ENCODE measurements at regions not wholly inside any gene's neighbourhood (a gene's known extent, or its start where the extent isn't known, plus 50 kb on each side); places are given as distances from the start of the nearest gene placed in this dataset.

- no peak overlapping the region for H3K4me3 ChIP-seq (ENCODE audit: low read depth, low read length)
- ATAC-seq (ENCODE audit: low read depth in 2 of 2) (no peak), DNase-seq (no peak)
- Mint-ChIP-seq H3K27me3 (no peaks in the 10 kb centered on the region), H3K9me3 (peaks cover 0 to 3% (median 0%) of the 10 kb centered on the region in 7 donors), H3K36me3 (no peaks in the 10 kb centered on the region), H3K4me3 (no peak overlapping the region), H3K27ac (no peak overlapping the region), H3K4me1 (no peaks in the 10 kb centered on the region)
- no peaks in the 10 kb centered on the region for H3K9me3 ChIP-seq (ENCODE audit: control insufficient read depth in 2 of 2, low read length in 2 of 2)
- H3K36me3 ChIP-seq (ENCODE audit: control insufficient read depth, insufficient read depth, low read length): no peaks in the 10 kb centered on the region
- no peak overlapping the region for H3K27ac ChIP-seq (ENCODE audit: insufficient read depth, low read length, poor library complexity, severe bottlenecking)
- no peaks in the 10 kb centered on the region for H3K4me1 ChIP-seq (ENCODE audit: control insufficient read depth, insufficient read depth, low read length, poor library complexity, severe bottlenecking)
- H3K27me3 ChIP-seq (ENCODE audit: control insufficient read depth, insufficient read depth, low read length): no peaks in the 10 kb centered on the region
These were observed 336.9 kb upstream of the NFIA start for GRCh38 chr1:60745484-60745883.

- no peak for DNase-seq
- Histone ChIP-seq H3K4me3 (ENCODE audit: low read depth, low read length) (no peak overlapping the region), H3K27ac (ENCODE audit: insufficient read depth, low read length, poor library complexity, severe bottlenecking) (no peak overlapping the region), H3K36me3 (ENCODE audit: control insufficient read depth, insufficient read depth, low read length) (no peaks in the 10 kb centered on the region), H3K27me3 (ENCODE audit: control insufficient read depth, insufficient read depth, low read length) (no peaks in the 10 kb centered on the region), H3K9me3 (ENCODE audit: control insufficient read depth in 2 of 2, low read length in 2 of 2) (no peaks in the 10 kb centered on the region), H3K4me1 (ENCODE audit: control insufficient read depth, insufficient read depth, low read length, poor library complexity, severe bottlenecking) (no peaks in the 10 kb centered on the region)
- Mint-ChIP-seq H3K27ac (no peak overlapping the region), H3K4me1 (no peaks in the 10 kb centered on the region), H3K36me3 (no peaks in the 10 kb centered on the region), H3K27me3 (no peaks in the 10 kb centered on the region), H3K9me3 (peaks cover 0 to 3% (median 0%) of the 10 kb centered on the region in 7 donors), H3K4me3 (no peak overlapping the region)
- ATAC-seq (ENCODE audit: low read depth in 2 of 2): no peak
These were observed 340.0 kb upstream of the NFIA start for GRCh38 chr1:60742339-60742738.

- no peaks in the 10 kb centered on the region for H3K27me3 Mint-ChIP-seq
- no peak overlapping the region for H3K4me3 ChIP-seq (ENCODE audit: low read depth, low read length)
- no peaks in the 10 kb centered on the region for H3K9me3 ChIP-seq (ENCODE audit: control insufficient read depth in 2 of 2, low read length in 2 of 2)
- H3K36me3 ChIP-seq (ENCODE audit: control insufficient read depth, insufficient read depth, low read length): no peaks in the 10 kb centered on the region
- ATAC-seq (ENCODE audit: low read depth in 2 of 2) (no peak), DNase-seq (no peak)
- H3K4me1 ChIP-seq (ENCODE audit: control insufficient read depth, insufficient read depth, low read length, poor library complexity, severe bottlenecking): no peaks in the 10 kb centered on the region
- no peak overlapping the region for H3K27ac ChIP-seq (ENCODE audit: insufficient read depth, low read length, poor library complexity, severe bottlenecking)
- no peaks in the 10 kb centered on the region for H3K27me3 ChIP-seq (ENCODE audit: control insufficient read depth, insufficient read depth, low read length)
- no peak overlapping the region for H3K4me3 Mint-ChIP-seq
- no peak overlapping the region for H3K27ac Mint-ChIP-seq
- H3K4me1 Mint-ChIP-seq: no peaks in the 10 kb centered on the region
- H3K36me3 Mint-ChIP-seq: no peaks in the 10 kb centered on the region
- peaks cover 0 to 3% (median 0%) of the 10 kb centered on the region in 7 donors for H3K9me3 Mint-ChIP-seq
These were observed 342.2 kb upstream of the NFIA start for GRCh38 chr1:60740154-60740553.

DNA sequence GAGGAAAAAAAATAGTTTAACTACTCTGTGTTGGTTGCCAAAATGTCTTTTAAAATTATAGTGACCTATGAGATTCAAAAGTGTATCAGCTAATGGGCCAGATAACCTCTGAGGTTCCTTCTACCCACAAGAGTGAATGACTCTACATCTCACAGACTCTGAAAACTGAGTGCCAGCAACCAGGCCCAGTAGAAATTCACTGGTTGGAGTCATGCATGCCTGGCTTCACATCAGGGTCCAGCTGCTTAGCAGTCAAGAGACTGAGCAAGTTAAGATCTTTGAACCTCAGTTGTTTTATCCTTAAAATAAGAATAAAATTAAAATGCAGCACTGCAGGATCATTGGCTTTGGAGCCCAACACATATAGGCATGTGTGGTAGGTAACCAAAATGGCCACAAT, 342.6 kb upstream of the NFIA start:
- no peaks in the 10 kb centered on the region for H3K36me3 Mint-ChIP-seq
- no peaks in the 10 kb centered on the region for H3K4me1 Mint-ChIP-seq
- H3K27me3 Mint-ChIP-seq: no peaks in the 10 kb centered on the region
- Histone ChIP-seq H3K27ac (ENCODE audit: insufficient read depth, low read length, poor library complexity, severe bottlenecking) (no peak overlapping the region), H3K27me3 (ENCODE audit: control insufficient read depth, insufficient read depth, low read length) (no peaks in the 10 kb centered on the region), H3K36me3 (ENCODE audit: control insufficient read depth, insufficient read depth, low read length) (no peaks in the 10 kb centered on the region), H3K9me3 (ENCODE audit: control insufficient read depth in 2 of 2, low read length in 2 of 2) (no peaks in the 10 kb centered on the region), H3K4me1 (ENCODE audit: control insufficient read depth, insufficient read depth, low read length, poor library complexity, severe bottlenecking) (no peaks in the 10 kb centered on the region), H3K4me3 (ENCODE audit: low read depth, low read length) (no peak overlapping the region)
- H3K27ac Mint-ChIP-seq: no peak overlapping the region
- ATAC-seq (ENCODE audit: low read depth in 2 of 2): no peak
- no peak overlapping the region for H3K4me3 Mint-ChIP-seq
- H3K9me3 Mint-ChIP-seq: peaks cover 0 to 3% (median 0%) of the 10 kb centered on the region in 7 donors
- DNase-seq: no peak

DNA sequence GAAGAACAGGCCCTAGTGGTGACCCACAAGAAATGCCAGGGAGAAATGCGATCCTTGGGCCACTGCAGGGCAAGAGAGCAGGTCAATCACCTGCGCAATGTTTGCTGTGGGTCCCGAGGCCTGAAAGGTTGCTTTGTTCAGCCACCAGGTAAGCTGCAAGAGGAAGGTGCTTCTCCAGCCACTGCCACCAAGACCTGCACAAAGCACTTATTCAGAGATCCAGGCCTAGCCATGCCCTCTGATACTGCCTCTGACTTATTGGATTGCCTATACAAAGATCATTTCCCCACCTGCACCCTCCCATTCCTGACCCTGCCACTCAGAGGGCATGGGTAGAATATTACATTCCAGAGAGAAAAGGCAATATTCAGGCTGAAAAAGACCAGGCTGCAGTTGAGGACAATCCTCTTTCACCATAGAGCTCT, 349.4 kb upstream of the NFIA start:
- Mint-ChIP-seq H3K4me3 (no peak overlapping the region), H3K27me3 (no peaks in the 10 kb centered on the region), H3K9me3 (peaks cover 0 to 8% (median 0%) of the 10 kb centered on the region in 7 donors), H3K4me1 (no peaks in the 10 kb centered on the region), H3K36me3 (no peaks in the 10 kb centered on the region), H3K27ac (no peak overlapping the region)
- no peaks in the 10 kb centered on the region for H3K36me3 ChIP-seq (ENCODE audit: control insufficient read depth, insufficient read depth, low read length)
- DNase-seq (no peak), ATAC-seq (ENCODE audit: low read depth in 2 of 2) (no peak)
- H3K4me3 ChIP-seq (ENCODE audit: low read depth, low read length): no peak overlapping the region
- no peaks in the 10 kb centered on the region for H3K9me3 ChIP-seq (ENCODE audit: control insufficient read depth in 2 of 2, low read length in 2 of 2)
- no peaks in the 10 kb centered on the region for H3K27me3 ChIP-seq (ENCODE audit: control insufficient read depth, insufficient read depth, low read length)
- H3K4me1 ChIP-seq (ENCODE audit: control insufficient read depth, insufficient read depth, low read length, poor library complexity, severe bottlenecking): no peaks in the 10 kb centered on the region
- H3K27ac ChIP-seq (ENCODE audit: insufficient read depth, low read length, poor library complexity, severe bottlenecking): no peak overlapping the region

DNA sequence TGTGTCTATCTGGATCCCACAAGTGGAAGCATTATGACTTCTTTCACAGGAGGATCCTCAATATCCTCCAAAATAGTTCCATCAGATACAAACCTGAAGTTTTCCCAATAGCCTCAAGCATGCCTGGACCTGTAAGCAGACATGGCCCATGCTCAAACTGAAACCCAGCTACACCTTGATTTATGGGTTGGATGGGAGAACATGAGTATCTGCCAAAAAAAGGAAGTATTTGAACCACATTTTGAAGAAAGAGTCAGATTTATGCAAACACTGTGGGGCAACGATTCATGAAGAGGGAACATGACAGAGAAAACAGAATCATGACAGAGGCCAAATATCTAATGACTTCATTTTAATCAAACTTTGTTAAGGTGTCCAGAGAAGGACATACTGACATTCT, 351.0 kb upstream of the NFIA start:
- no peak for ATAC-seq (ENCODE audit: low read depth in 2 of 2)
- Mint-ChIP-seq H3K27ac (no peak overlapping the region), H3K36me3 (no peaks in the 10 kb centered on the region), H3K27me3 (no peaks in the 10 kb centered on the region), H3K4me1 (no peaks in the 10 kb centered on the region), H3K9me3 (peaks cover 0 to 4% (median 0%) of the 10 kb centered on the region in 7 donors), H3K4me3 (no peak overlapping the region)
- H3K9me3 ChIP-seq (ENCODE audit: control insufficient read depth in 2 of 2, low read length in 2 of 2): no peaks in the 10 kb centered on the region
- H3K4me3 ChIP-seq (ENCODE audit: low read depth, low read length): no peak overlapping the region
- no peaks in the 10 kb centered on the region for H3K36me3 ChIP-seq (ENCODE audit: control insufficient read depth, insufficient read depth, low read length)
- H3K4me1 ChIP-seq (ENCODE audit: control insufficient read depth, insufficient read depth, low read length, poor library complexity, severe bottlenecking): no peaks in the 10 kb centered on the region
- no peak for DNase-seq
- no peaks in the 10 kb centered on the region for H3K27me3 ChIP-seq (ENCODE audit: control insufficient read depth, insufficient read depth, low read length)
- no peak overlapping the region for H3K27ac ChIP-seq (ENCODE audit: insufficient read depth, low read length, poor library complexity, severe bottlenecking)

- no peaks in the 10 kb centered on the region for H3K4me1 Mint-ChIP-seq
These were observed 354.8 kb upstream of the NFIA start for GRCh38 chr1:60727552-60727951.

GRCh38 chr1:60716472-60716871, 365.9 kb upstream of the NFIA start:
- no peaks in the 10 kb centered on the region for H3K36me3 Mint-ChIP-seq
- no peak for ATAC-seq (ENCODE audit: low read depth in 2 of 2)
- no peaks in the 10 kb centered on the region for H3K27me3 Mint-ChIP-seq
- peaks cover 0 to 5% (median 0%) of the 10 kb centered on the region in 7 donors for H3K9me3 Mint-ChIP-seq
- no peak overlapping the region for H3K27ac Mint-ChIP-seq
- Histone ChIP-seq H3K36me3 (ENCODE audit: control insufficient read depth, insufficient read depth, low read length) (no peaks in the 10 kb centered on the region), H3K4me3 (ENCODE audit: low read depth, low read length) (no peak overlapping the region), H3K27ac (ENCODE audit: insufficient read depth, low read length, poor library complexity, severe bottlenecking) (no peak overlapping the region), H3K4me1 (ENCODE audit: control insufficient read depth, insufficient read depth, low read length, poor library complexity, severe bottlenecking) (no peaks in the 10 kb centered on the region), H3K27me3 (ENCODE audit: control insufficient read depth, insufficient read depth, low read length) (no peaks in the 10 kb centered on the region), H3K9me3 (ENCODE audit: control insufficient read depth in 2 of 2, low read length in 2 of 2) (no peaks in the 10 kb centered on the region)
- H3K4me3 Mint-ChIP-seq: no peak overlapping the region
- H3K4me1 Mint-ChIP-seq: no peaks in the 10 kb centered on the region
- DNase-seq: no peak

More at GRCh38 chr1:60727552-60727951, 354.8 kb upstream of the NFIA start:
- H3K27ac Mint-ChIP-seq: no peak overlapping the region
- Histone ChIP-seq H3K27me3 (ENCODE audit: control insufficient read depth, insufficient read depth, low read length) (no peaks in the 10 kb centered on the region), H3K4me1 (ENCODE audit: control insufficient read depth, insufficient read depth, low read length, poor library complexity, severe bottlenecking) (no peaks in the 10 kb centered on the region), H3K27ac (ENCODE audit: insufficient read depth, low read length, poor library complexity, severe bottlenecking) (no peak overlapping the region), H3K36me3 (ENCODE audit: control insufficient read depth, insufficient read depth, low read length) (no peaks in the 10 kb centered on the region), H3K9me3 (ENCODE audit: control insufficient read depth in 2 of 2, low read length in 2 of 2) (no peaks in the 10 kb centered on the region), H3K4me3 (ENCODE audit: low read depth, low read length) (no peak overlapping the region)
- no peaks in the 10 kb centered on the region for H3K27me3 Mint-ChIP-seq
- H3K4me3 Mint-ChIP-seq: no peak overlapping the region
- DNase-seq (no peak), ATAC-seq (ENCODE audit: low read depth in 2 of 2) (no peak)
- no peaks in the 10 kb centered on the region for H3K36me3 Mint-ChIP-seq
- H3K9me3 Mint-ChIP-seq: peaks cover 0 to 6% (median 0%) of the 10 kb centered on the region in 7 donors
